Hematopoietic multipotent progenitor cell treated with erythropoietin and hydrocortisone succinate and interleukin-3 and kit ligand, for 15 days (in vitro differentiated cells): ENCODE measurements at regions not wholly inside any gene's neighbourhood (a gene's known extent, or its start where the extent isn't known, plus 50 kb on each side); places are given as distances from the start of the nearest gene placed in this dataset.

Experiments used
- DNase-seq: peaks from one replicate; pipeline ENCODE4 v3.0.0-alpha.2; 2015; ENCODE audit warnings: low spot score

GRCh38 chr12:24138041-24138440 is 188.6 kb upstream of the SOX5 start:
- no peak for DNase-seq

- no peak for DNase-seq
Measured at GRCh38 chr12:24135158-24135850, 185.8 kb upstream of the SOX5 start.

- no peak for DNase-seq
Measured at GRCh38 chr12:24134092-24134491, 184.6 kb upstream of the SOX5 start.

GRCh38 chr12:24133384-24133783 is 183.9 kb upstream of the SOX5 start:
- no peak for DNase-seq

- no peak for DNase-seq
Measured at GRCh38 chr12:24127919-24128721, 178.7 kb upstream of the SOX5 start.

GRCh38 chr12:24125280-24125679 is 175.8 kb upstream of the SOX5 start:
- no peak for DNase-seq

GRCh38 chr12:24121911-24122310 is 172.4 kb upstream of the SOX5 start:
- DNase-seq = no peak

- no peak for DNase-seq
Measured at GRCh38 chr12:24118668-24119067, 169.2 kb upstream of the SOX5 start.

- DNase-seq = no peak
Measured at GRCh38 chr12:24116548-24116947, 167.1 kb upstream of the SOX5 start.

- no peak for DNase-seq
Measured at GRCh38 chr12:24113701-24114100, 164.2 kb upstream of the SOX5 start.

GRCh38 chr12:24111616-24112015 is 162.1 kb upstream of the SOX5 start:
- DNase-seq = no peak

- DNase-seq = no peak
Measured at GRCh38 chr12:24111086-24111485, 161.6 kb upstream of the SOX5 start.

GRCh38 chr12:24109381-24110039 is 160.0 kb upstream of the SOX5 start:
- DNase-seq = no peak

GRCh38 chr12:24102676-24103075 is 153.2 kb upstream of the SOX5 start:
- no peak for DNase-seq

GRCh38 chr12:24099576-24099975 is 150.1 kb upstream of the SOX5 start:
- no peak for DNase-seq

- no peak for DNase-seq
Measured at GRCh38 chr12:24095245-24095644, 145.8 kb upstream of the SOX5 start.

- no peak for DNase-seq
Measured at GRCh38 chr12:24089510-24089890, 140.0 kb upstream of the SOX5 start.

GRCh38 chr12:24088751-24089509 is 139.5 kb upstream of the SOX5 start:
- DNase-seq = no peak

- no peak for DNase-seq
Measured at GRCh38 chr12:24087294-24087693, 137.8 kb upstream of the SOX5 start.

- no peak for DNase-seq
Measured at GRCh38 chr12:24084800-24085199, 135.3 kb upstream of the SOX5 start.

GRCh38 chr12:24083838-24084237 is 134.4 kb upstream of the SOX5 start:
- DNase-seq = no peak

- no peak for DNase-seq
Measured at GRCh38 chr12:24081606-24082005, 132.1 kb upstream of the SOX5 start.
